HG02840 (cell line): ENCODE measurements at regions not wholly inside any gene's neighbourhood (a gene's known extent, or its start where the extent isn't known, plus 50 kb on each side); places are given as distances from the start of the nearest gene placed in this dataset.

ENCODE experiments used
- ATAC-seq: cut with Tn5 transposase; IDR thresholded peaks from one replicate; pipeline ENCODE4 v1.9.1; 2021; ENCODE audit warnings: mild to moderate bottlenecking, moderate library complexity, moderate number of reproducible peaks; ENCODE audit not compliant: unreplicated experiment, low FRiP score

DNA sequence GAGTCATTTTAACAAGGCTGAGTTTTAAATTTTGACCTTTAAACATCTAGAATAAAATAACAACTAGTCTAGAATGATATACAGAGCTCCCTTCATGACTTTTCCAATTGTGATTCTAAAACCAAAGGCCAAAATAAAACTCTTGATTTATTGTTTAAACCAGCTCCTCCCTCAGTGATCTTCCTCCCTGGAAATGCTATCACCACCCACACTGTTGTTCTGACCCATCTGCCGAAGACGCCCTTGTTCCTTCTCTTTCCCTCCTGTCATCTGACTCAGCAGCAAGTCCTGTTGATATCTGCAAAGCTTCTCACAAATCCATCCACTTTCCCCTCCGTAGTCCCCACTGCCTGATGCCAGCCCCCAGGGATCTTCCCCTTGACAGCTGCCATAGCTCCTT lies 231.6 kb upstream of the DYNLRB2 start:
- ATAC-seq = no peak

DNA sequence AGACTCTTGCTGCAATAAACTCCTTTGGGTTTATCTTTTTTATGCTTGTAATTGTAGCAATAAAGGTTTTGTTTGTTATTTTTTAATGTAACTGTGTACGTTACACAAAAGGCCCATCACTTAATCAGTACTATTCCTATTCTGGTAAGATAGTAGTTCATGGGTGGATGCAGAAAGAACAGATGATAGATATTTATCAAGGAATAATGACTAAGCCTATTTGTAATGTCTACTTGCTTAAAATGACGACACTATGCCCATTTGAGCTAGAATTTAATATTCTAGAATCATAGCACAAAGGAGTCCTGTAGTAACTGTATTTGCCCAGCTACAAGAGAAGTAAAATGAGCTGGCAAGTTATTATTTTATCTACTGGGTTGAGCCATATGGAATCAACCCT lies 235.4 kb upstream of the DYNLRB2 start:
- no peak for ATAC-seq

DNA sequence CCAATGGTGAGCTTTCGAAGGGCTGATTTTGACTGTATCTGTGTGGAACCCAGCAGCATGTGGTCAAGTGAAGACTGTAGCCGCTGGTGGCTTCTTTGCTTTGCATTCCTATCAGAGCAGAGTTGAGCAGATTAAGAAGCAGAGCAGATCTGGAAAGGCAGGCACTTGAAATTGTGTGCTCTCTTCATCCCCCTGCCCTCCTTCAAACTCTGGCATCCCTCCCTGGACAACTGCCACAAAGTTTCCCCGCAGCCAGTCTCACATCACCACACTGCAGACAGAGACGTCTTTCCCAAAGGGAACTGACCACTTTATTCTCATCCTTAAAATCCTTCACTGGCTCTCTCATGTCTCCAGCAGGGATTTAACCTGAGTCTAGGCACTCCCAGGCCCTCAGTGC lies 237.1 kb upstream of the DYNLRB2 start:
- no peak for ATAC-seq

DNA sequence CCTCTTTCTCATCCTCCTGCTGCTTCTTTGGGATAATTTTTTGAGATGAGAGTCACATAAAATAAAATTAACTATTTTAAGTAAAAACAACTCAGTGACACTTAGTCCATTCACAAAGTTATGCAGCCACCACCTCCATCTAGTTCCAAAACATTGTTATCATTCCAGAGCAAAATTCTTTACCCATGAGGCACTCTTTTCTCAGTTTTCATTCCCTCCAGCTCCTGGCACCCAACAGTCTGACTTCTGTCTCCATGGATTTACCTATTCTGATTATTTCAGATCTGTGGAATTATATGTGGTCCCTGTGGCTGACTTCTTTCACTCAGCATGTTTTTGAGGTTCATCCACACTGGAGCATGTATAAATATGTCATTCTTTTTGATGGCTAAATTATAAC lies 239.9 kb upstream of the DYNLRB2 start:
- ATAC-seq = no peak

DNA sequence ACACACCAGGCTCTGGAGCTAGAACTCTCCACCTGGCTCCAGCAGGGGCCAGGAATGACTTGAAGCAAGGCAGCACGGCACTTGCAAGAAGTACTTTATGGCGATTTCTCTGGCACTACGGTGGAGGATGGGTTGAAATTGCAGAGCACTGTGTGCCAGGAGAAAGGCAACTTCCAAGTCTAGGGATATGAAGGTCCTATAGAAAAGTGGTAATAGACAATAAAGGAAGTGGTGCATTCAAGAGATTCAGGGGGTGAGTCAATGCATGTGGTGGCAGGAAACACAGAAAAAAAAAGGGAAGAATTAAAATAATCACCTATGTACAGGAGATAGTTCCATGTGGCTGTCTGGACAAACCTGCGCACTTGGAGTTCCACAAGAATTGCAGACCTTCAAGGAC lies 240.3 kb upstream of the DYNLRB2 start:
- no peak for ATAC-seq

DNA sequence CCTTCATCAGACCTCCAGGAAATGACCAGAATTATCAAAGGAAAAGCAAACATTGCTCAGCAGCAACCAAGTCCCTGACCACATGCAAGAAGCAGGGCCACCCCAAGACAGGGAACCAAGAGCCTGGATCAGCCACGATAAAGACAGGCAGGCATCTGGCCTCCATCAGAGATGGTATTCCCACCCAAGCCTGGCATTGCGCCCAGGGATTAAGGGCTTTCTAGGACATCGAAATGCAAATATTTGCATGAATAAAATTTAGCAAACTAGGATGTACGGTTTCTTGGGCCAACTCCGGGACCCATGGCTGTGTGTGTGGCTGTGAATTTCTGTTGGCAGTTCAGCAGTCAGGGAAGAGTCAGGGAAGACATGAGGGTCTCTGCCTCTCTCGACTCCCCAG lies 241.4 kb upstream of the DYNLRB2 start:
- ATAC-seq = no peak

DNA sequence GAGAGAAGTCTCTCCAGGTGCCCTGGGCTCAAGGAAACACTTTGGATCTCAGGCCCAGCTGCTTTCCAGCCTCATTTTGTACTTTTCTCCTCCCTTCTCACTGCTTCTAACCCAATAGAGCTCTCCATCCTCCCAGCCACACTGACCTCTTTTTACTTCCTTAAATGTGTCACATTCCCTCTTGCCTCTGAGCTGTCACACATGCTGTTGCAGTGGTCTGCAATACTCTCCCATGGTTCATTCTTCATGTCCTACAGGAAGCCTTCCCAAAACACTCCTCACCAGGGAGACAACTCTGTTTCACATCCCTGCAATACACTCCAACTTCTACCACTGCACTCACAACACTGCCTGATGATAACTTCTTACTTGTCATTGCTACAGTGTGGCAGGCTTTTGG lies 242.1 kb upstream of the DYNLRB2 start:
- ATAC-seq = no peak

DNA sequence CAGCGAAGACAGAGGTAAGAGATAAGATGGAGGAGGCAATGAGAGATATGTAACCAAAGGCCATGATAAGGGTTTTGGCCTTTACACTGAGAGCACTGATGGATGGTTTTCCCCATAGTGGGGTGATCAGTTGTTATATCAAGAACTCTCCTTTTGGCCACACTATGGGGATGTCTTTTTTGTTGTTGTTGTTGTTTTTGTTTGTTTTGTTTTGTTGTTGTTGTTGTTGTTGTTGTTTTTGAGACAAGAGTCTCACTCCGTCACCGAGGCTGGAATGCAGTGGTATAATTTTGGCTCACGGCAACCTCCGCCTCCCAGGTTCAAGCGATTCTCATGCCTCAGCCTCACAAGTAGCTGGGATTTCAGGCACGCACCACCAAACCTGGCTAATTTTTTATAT lies 244.8 kb upstream of the DYNLRB2 start:
- no peak for ATAC-seq

DNA sequence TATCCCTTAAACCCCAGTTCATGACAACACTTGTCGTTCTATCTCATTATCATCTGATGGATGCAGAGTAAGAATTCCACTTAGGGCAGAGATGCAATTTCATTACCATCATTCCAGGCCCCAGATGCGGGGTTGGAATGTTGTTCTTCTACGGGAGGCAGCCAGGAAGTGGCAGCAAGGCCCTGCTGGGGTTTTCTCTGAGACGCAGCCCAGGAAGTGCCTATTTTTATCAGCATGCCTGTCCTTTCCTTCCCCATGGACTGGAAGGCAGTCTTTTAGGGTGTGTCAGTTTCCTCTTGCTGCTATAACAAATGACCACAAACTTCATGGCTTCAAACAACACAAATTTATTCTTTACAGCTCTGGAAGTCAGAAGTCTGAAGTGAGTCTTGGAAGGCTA lies 246.6 kb upstream of the DYNLRB2 start:
- no peak for ATAC-seq

DNA sequence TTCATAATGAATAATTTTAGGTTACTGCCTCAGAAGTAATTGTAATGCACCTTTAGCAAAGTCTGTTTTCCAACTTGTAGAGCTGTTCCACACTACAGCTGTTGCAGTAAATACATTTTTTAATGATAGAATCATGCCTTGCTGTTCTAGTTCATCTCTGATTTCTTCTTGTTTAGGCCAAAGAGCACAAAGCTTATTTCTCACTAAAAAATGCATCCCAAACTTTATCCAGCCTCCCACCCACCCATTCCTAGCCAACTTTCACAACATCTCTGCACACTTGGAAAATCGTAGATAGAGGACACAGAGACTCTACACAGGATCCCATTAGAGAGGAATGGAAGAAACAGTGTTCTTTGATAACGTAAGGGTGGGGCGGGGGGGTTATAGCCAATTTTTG lies 252.2 kb upstream of the DYNLRB2 start:
- ATAC-seq = no peak

DNA sequence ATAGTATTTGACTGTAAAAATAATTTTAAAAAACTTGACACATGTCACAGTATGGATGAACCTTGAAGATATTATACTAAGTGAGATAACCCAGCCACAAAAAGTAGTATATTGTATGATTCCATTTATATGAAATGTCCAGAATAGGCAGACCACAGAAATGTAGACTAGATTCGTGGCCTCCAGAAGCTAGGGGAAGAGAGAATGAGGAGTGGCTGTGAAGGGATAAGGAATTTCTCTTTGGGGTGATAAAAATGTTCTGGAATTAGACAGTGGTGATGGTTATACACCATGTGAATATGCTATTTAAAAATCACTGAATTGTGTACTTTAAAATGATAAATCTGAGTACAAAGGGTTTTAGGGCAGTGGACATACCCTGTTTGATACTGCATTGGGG lies 253.1 kb upstream of the DYNLRB2 start:
- ATAC-seq = no peak

DNA sequence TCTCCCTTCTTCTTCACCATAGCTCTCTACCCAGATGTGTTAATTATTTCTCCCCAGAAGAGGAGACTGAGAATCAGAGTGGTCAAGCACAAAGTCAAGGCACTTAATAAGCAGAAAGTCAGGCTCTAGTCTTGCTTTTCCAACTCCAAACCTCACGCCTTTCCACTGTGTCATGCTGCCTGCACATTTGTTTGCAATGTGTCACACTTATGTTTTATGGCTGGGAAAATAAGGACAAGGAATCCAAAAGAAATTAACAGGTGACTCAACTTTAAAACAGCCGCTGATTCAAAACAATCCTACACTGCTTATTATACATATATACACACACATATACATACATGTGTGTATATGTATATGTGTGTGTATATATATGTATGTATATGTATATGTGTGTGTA lies 255.7 kb upstream of the DYNLRB2 start:
- ATAC-seq = no peak

DNA sequence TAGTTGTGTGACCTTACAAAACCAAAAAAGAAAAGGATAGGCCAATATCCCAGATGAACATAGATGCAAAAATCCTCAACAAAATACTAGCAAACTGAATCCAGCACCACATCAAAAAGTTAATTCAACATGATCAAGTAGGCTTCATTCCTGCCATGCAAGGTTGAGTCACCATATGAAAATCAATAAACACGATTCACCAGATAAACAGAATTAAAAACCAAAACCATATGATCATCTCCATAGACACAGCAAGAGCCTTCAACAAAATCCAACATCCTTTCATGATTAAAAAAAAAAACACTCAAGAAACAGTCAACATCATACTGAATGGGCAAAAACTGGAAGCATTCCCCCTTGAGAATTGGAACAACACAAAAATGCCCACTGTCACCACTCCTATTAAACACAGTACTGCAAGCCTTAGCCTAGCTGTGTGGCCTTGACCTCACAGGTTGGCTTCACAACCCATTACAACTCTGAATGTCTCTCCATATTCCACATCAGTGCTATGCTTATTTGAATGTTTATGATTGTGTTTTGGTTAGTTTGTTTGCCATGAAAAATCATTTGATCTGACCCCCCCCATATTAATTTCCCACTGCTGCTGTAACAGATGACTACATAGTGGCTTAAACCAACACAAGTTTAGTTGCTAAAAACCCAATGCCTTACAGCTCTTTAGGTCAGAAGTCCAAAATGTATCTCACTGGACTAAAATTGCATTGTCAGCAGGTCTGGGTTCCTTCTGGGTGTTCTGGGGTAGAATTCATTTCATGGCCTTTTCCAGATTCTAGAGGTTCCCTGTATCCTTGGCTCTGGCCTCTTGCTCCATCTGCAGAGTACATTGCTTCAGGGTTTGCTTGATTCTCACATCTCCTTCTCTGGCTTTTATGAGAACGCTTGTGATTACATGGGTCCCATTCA lies 257.1 kb upstream of the DYNLRB2 start:
- ATAC-seq = no peak

DNA sequence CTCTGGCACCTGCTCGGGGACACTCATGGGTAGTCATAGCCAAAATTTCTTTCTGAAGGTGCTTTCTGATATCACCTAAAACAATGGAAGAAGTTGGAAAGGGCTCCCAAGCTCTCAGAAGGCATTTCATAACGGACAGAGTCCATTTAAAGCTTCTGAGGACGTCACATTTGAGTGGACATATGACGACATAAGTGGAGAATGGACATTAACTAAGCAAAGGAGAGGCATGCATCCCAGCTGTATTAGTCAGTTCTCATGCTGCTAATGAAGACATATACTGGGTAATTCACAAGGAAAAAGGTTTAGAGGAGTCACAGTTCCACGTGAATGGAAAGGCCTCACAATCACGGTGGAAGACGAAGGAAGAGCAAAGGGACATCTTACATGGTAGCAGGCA lies 260.2 kb upstream of the DYNLRB2 start:
- no peak for ATAC-seq

DNA sequence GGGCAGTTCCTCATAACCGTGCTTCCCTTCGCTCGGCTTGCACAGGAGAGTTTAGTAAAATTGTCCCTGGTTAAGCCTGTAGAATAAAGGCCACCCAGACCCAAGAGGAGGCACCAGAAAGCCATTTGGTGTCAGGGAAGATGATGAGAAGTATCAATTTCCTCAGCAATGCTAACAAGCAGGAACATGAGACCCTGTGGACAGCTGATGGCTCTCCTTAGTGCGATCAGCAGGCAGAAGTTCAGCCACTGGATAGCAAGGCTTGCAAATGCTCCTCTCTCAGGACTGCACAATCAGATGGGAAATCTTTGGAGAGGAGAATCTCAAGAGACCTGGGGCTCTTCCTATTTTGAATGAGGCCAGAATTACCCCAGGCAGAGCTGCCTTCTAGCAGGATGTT lies 261.1 kb upstream of the DYNLRB2 start:
- ATAC-seq = no peak

DNA sequence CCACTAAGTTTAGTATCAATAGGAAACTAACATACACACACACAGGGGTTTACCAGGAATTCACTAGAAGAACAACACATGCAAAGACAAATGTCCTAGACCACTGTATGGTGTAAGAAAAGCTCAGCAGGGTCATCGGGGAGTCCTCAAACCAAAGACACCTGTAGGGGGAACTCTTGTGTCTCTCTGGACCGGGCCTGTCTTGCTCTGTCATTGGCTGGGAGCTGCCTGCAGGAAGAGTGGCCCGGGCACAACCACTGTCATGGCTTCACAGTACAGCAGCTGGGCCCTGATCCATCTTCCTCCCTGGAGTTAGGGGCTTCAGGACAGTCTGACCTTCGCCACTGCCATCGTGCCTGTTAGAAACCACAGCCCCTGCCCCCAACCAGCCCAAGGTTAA lies 263.6 kb upstream of the DYNLRB2 start:
- ATAC-seq = no peak

DNA sequence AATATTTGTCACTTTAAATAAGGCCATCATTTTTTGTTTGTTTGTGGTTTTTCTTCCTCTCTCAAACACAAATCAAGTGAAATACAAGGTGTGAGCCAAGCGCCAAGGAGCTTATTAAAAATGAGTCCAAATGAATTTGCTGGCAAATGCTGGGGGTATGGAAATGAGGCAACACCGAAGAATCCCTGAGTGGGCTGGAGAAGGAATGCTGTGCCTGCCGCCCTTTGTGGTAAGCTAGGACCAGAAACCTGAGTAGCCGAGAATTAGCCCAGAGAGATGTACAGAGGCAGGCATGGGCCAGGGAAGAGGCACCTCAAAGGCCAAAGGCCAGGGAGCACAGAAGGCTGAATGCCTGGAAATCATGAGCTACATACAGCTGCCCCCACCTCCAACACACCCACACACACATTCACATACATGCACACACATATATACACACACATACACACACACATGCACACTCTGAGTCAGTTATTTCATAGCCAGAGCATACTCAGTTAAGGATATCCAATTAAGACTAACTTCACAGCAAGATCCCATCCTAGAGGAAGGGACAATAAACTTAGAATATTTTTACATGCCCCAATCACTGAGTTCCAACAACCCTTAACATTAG lies 266.1 kb upstream of the DYNLRB2 start:
- no peak for ATAC-seq

DNA sequence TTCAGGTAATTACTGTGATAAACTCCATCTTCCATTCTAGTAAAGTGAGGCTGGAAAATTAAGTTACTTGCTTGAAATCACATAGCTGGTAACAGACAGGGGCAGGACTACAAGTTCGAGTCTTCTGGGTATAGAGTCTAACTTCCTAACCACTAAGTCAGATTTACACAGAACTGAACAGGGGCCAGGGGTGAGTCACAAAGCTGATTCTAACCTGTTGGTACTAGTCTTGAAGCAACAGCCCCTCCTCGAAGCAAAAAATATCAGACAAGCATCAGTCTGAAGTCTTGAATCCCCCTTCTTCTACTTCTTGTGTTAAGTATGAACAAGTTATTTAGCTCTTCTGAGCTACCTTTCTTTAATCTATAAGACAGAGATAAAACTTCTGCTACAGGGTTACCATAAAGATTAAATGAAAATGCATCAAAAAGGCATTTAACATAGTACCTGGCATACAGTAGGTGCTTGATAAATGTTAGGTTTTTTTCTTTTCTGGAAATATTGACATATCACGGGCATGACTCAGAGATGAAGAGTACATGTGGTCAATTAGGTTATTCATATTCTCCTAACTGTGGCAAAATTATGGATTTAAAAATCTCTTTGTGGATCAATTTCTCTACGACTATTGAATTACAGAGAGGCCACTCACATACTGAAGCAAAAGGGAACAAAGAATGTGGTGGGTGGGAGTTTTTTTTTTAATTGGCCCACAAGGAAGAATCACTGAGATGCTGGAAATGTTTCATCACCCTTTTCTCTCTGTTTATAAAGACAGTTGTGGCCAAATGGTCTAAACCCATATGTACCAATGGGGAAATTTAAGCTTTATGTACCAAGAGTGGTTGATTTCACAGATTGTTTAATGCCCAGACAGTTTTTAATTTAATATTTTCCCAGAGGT lies 266.9 kb upstream of the DYNLRB2 start:
- ATAC-seq = no peak

DNA sequence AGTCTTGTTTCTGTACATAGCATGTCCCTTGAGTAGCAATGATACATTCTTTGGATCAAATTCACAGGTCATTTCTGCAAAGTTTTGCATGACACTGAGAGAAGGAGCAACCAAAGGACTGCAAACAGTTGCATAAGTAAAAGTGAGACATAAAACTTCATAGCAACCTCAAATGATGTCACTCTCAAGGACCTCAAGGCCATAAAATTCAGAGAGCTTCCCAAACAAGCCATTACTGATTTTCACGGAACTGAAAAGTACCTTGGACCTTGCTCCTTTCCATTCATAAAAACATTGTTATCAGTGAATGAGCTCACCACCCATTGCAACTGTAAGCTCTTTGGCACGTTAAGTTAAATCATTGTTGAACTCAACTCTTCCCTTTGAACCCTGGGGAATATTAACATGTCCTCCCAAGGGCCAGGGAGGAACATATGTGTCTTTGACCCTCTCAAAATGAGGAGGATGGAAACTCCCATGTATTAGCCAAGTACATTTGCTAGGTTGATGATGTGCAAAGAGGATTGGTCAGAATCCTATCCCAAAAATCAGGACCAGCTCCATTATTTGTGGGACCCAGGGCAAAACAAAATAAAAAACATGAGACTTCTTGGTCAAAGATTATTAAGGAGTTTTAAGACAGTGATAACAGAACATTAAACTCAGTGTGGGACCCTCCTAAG lies 275.0 kb upstream of the DYNLRB2 start:
- ATAC-seq = no peak

DNA sequence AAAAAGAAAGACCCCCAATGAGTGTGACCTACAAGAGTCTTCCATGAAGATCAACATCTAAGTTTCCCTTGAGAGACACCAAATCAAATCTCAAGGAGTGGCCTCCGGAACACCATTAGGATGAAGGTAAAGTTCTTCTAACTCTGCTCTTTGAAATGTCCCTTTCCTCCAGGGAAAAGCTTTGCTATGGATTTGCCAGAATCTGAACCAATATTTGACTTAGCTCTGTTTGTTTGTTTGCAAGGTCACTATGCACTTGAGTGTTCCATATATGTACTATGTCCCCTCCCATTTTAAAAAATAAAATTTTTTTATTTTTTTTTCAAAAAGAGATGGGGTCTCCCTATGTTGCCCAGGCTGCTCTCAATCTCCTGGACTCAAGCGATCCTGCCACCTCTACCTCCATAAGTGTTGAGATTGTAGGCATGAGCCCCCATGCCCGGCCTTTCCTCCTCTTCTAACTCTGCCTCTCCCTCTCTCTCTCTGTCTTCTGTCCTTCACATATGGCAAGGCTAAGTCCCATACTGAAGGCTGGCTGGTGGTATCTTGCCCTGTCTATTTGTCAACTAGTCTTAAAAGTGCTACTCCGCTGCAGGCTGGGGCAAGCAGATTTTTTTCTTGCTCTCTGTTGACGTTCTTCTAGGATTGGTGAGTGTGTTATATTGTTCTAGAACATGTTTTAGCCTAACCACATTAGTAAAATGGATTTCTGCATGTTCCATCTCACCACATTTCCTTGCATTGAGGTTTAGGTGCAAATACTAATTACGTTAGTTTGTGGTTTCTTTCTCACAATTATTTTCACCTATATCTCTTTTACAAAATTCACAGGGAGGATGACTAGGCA lies 276.7 kb upstream of the DYNLRB2 start:
- no peak for ATAC-seq
